Mucosa of descending colon (tissue), 3 donors: ENCODE measurements at regions not wholly inside any gene's neighbourhood (a gene's known extent, or its start where the extent isn't known, plus 50 kb on each side); places are given as distances from the start of the nearest gene placed in this dataset.

ENCODE experiments used
- ATAC-seq: fragments of 200-7000 bp; cut with Tn5 transposase; one replicate; pipeline ENCODE4 v1.9.1; 2020; ENCODE audit warnings: mild to moderate bottlenecking, moderate library complexity
- DNase-seq, 3 donors: peaks; one replicate each; pipeline ENCODE4 v3.0.0-alpha.2; 2020
- H3K36me3 ChIP-seq: fragments of 200-600 bp; one replicate; pipeline ENCODE4 v1.8.0; 2021; ENCODE audit warnings: low read depth, mild to moderate bottlenecking
- H3K4me1 ChIP-seq: fragments of 200-600 bp; one replicate; pipeline ENCODE4 v1.8.0; 2021; ENCODE audit warnings: low read depth, mild to moderate bottlenecking
- H3K4me3 ChIP-seq: fragments of 200-600 bp; one replicate; pipeline ENCODE4 v1.8.0; 2021; ENCODE audit warnings: mild to moderate bottlenecking
- H3K9me3 ChIP-seq: fragments of 200-600 bp; one replicate; pipeline ENCODE4 v1.8.0; 2021; ENCODE audit warnings: mild to moderate bottlenecking
- intact Hi-C, 2 donors: fragments of 100-400 bp; cut with DNase I in 1 of 2; cut with micrococcal nuclease in 1 of 2; formaldehyde crosslinking; loops; one replicate each; pipeline versions ENCODE4 v1.11.0 to v1.11.1; 2022; cut with DNase I, micrococcal nuclease
- TF ChIP-seq, protein P1 (sequence below): fragments of 200-600 bp; IDR thresholded peaks from one replicate; pipeline ENCODE4 v1.8.0; 2022; ENCODE audit warnings: antibody characterized with exemption, mild to moderate bottlenecking
- donor health status: DM: no; HTN: no; CAD: no; lungs with moderate emphysema.
- donor health status: DM: no; HTN: no; CAD: no.
- donor health status: DM: no; HTN: yes; CAD: no.

GRCh38 chr1:193727850-193728249 lies 541.4 kb upstream of the B3GALT2 start:
- DNase-seq (no peak), ATAC-seq (no peak)
- Histone ChIP-seq H3K9me3 (no peaks in the 10 kb centered on the region), H3K4me3 (no peak overlapping the region), H3K36me3 (no peaks in the 10 kb centered on the region), H3K4me1 (no peaks in the 10 kb centered on the region)
- intact Hi-C loops = no loop called here
- TF ChIP-seq, protein P1, sequence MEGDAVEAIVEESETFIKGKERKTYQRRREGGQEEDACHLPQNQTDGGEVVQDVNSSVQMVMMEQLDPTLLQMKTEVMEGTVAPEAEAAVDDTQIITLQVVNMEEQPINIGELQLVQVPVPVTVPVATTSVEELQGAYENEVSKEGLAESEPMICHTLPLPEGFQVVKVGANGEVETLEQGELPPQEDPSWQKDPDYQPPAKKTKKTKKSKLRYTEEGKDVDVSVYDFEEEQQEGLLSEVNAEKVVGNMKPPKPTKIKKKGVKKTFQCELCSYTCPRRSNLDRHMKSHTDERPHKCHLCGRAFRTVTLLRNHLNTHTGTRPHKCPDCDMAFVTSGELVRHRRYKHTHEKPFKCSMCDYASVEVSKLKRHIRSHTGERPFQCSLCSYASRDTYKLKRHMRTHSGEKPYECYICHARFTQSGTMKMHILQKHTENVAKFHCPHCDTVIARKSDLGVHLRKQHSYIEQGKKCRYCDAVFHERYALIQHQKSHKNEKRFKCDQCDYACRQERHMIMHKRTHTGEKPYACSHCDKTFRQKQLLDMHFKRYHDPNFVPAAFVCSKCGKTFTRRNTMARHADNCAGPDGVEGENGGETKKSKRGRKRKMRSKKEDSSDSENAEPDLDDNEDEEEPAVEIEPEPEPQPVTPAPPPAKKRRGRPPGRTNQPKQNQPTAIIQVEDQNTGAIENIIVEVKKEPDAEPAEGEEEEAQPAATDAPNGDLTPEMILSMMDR = no peak

DNA sequence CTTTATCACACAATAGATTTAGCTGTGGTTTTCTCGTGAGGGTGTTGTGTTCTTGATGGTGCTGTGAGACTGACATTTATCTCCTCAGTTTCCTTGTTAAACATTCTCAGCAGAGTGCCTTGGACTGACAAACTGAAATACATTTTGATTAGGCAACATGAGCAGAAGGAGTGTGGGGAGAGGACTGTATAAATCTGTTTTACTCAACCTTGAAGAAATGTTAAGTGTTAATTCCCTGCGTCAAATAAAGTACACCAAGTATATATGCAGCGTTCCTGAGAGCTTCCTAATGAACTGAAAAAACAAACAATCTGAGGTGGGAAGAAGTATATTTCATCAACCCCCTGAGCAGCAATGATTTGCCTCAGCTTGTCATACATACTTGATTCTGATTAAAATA lies 540.3 kb upstream of the B3GALT2 start:
- H3K9me3 ChIP-seq = no peaks in the 10 kb centered on the region
- DNase-seq (no peak), ATAC-seq (no peak)
- TF ChIP-seq, protein P1 = no peak
- no peaks in the 10 kb centered on the region for H3K36me3 ChIP-seq
- intact Hi-C loops = no loop called here
- H3K4me1 ChIP-seq = no peaks in the 10 kb centered on the region
- no peak overlapping the region for H3K4me3 ChIP-seq

GRCh38 chr1:193712392-193712791 lies 526.0 kb upstream of the B3GALT2 start:
- no peaks in the 10 kb centered on the region for H3K9me3 ChIP-seq
- TF ChIP-seq, protein P1 = no peak
- no peaks in the 10 kb centered on the region for H3K36me3 ChIP-seq
- DNase-seq (no peak), ATAC-seq (no peak)
- intact Hi-C loops = no loop called here
- H3K4me3 ChIP-seq = no peak overlapping the region
- H3K4me1 ChIP-seq = peaks cover 4% of the 10 kb centered on the region

- no peak overlapping the region for H3K4me3 ChIP-seq
- ATAC-seq (no peak), DNase-seq (no peak)
- peaks cover 7% of the 10 kb centered on the region for H3K4me1 ChIP-seq
- intact Hi-C loops = no loop called here
- TF ChIP-seq, protein P1 = no peak
- H3K36me3 ChIP-seq = no peaks in the 10 kb centered on the region
- no peaks in the 10 kb centered on the region for H3K9me3 ChIP-seq
These were observed 523.2 kb upstream of the B3GALT2 start for GRCh38 chr1:193709607-193710006.

DNA sequence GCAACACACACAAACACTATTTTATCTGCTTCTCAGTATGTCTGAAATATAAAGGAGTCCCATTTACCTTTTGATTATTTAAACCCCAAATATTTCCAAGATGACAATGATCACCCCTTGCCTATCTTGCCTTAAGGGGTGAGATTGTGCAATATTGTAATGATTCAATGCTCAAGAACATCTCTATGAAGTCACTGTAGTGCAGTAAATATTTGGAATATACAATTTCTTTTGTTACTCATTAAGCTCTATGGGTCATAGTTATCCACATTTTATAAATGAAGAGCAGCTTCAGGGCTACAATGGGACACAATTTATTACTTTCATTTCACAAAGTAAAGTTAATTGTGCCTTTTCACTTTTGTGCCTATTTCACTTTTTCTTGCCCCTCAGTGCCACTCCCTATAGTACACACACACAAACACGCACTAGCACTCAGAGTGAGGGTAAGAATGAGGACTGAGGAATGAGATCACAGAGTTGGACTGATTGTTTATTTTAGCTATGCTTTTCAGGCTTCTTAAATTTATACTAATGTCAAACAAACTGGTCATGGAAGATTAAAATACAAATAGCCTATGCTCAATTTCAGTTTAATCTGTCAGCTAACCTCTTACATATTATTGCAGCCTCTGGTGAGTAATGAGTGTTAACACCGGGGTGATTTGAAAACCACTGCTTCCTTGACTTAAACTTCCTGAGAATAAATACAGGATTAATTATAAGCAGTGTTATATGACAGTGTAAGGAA lies 521.0 kb upstream of the B3GALT2 start:
- Histone ChIP-seq H3K36me3 (no peaks in the 10 kb centered on the region), H3K9me3 (no peaks in the 10 kb centered on the region), H3K4me3 (no peak overlapping the region), H3K4me1 (peaks cover 7% of the 10 kb centered on the region)
- ATAC-seq = peak; percentile 42
- no peak for DNase-seq
- TF ChIP-seq, protein P1 = no peak
- intact Hi-C loops = no loop called here
